Kidney (tissue), 13 donors: ENCODE measurements at regions not wholly inside any gene's neighbourhood (a gene's known extent, or its start where the extent isn't known, plus 50 kb on each side); places are given as distances from the start of the nearest gene placed in this dataset.

ENCODE experiments used
- DNase-seq, 5 donors: peaks; one replicate each; pipeline ENCODE4 v3.0.0-alpha.2; 2013 to 2020
- FAIRE-seq: peaks from 2 replicates; lab custom pipeline; 2012; peaks lifted over from hg19 to GRCh38; lab: Jason Lieb, UNC
- H3K27ac ChIP-seq, 2 donors: one replicate each; pipeline ENCODE4 v1.7.0; 2013; ENCODE audit warnings: low read depth in 2 of 2, low read length in 2 of 2, inconsistent platforms in 1 of 2
- H3K27me3 ChIP-seq: one replicate; pipeline ENCODE4 v1.7.1; 2013; ENCODE audit warnings: low read length, inconsistent platforms; ENCODE audit not compliant: control insufficient read depth, insufficient read depth
- H3K36me3 ChIP-seq, 3 donors: one replicate each; pipeline versions ENCODE4 v1.7.0 to v1.7.1; 2013; ENCODE audit warnings: low read length in 3 of 3, control low read depth in 1 of 3, inconsistent platforms in 1 of 3; ENCODE audit not compliant: insufficient read depth in 3 of 3, control insufficient read depth in 2 of 3
- H3K4me1 ChIP-seq, 3 donors: one replicate each; pipeline versions ENCODE4 v1.7.0 to v1.7.1; 2013; ENCODE audit warnings: low read length in 3 of 3, inconsistent platforms in 1 of 3, low read depth in 1 of 3; ENCODE audit not compliant: control insufficient read depth in 2 of 3, insufficient read depth in 2 of 3
- H3K4me3 ChIP-seq, 3 donors: one replicate each; pipeline versions ENCODE4 v1.7.0 to v1.8.1; 2013; ENCODE audit warnings: low read length in 3 of 3, control low read depth in 1 of 3, inconsistent platforms in 1 of 3
- H3K9ac ChIP-seq, 3 donors: one replicate each; pipeline versions ENCODE4 v1.7.0 to v1.7.1; 2013; ENCODE audit warnings: low read length in 3 of 3, control low read depth in 1 of 3, inconsistent platforms in 1 of 3
- H3K9me3 ChIP-seq, 3 donors: one replicate each; pipeline versions ENCODE4 v1.7.0 to v1.7.1; 2013; ENCODE audit warnings: low read length in 3 of 3, control low read depth in 1 of 3, inconsistent platforms in 1 of 3; ENCODE audit not compliant: control insufficient read depth in 2 of 3, insufficient read depth in 1 of 3
- CTCF ChIP-seq: IDR thresholded peaks from 3 replicates; pipeline ENCODE4 v1.5.1; 2012; ENCODE audit warnings: mild to moderate bottlenecking, moderate library complexity, borderline replicate concordance; ENCODE audit not compliant: insufficient read depth; ENCODE audit errors: extremely low read depth
- intact Hi-C: fragments of 100-400 bp; cut with DNase I; formaldehyde crosslinking; loops from one replicate; pipeline ENCODE4 v1.11.1; 2022
- donor health status: control.
- donor health status: control.
- donor health status: control.
- donor health status: control.
- donor health status: control.
- donor health status: DM: yes; HTN: yes; CAD: no.
- donor health status: Normal renal cell carcinoma (clear cell type).

DNA sequence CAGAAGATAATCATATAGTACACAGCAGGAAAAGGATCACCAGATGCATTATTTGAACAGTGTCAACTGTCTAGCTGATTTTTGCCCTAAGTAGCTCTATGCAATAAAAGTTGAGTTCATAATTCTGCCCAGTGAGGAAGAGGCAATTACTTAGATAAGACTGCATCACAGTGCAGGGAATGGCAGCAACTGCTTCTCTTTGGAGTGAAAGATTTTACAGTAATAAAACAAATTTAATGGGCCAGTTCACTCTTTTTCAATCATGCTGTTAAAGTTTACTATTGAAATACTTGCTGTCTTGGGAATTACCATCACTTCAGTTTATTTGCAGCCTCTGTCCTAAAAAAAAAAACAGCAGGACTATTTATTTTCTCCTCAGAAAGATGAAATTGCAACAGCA lies 907.9 kb downstream of the ANKRD7 start:
- peak in 2 of 5 donors; percentile 6 to 13 for DNase-seq
- Histone ChIP-seq H3K4me1 (no peaks in the 10 kb centered on the region), H3K36me3 (no peaks in the 10 kb centered on the region), H3K27ac (no peak overlapping the region), H3K4me3 (no peak overlapping the region), H3K27me3 (no peaks in the 10 kb centered on the region), H3K9ac (no peak overlapping the region), H3K9me3 (no peaks in the 10 kb centered on the region)
- FAIRE-seq: no peak
- TF ChIP-seq CTCF: no peak
- intact Hi-C loops: no loop called here

DNA sequence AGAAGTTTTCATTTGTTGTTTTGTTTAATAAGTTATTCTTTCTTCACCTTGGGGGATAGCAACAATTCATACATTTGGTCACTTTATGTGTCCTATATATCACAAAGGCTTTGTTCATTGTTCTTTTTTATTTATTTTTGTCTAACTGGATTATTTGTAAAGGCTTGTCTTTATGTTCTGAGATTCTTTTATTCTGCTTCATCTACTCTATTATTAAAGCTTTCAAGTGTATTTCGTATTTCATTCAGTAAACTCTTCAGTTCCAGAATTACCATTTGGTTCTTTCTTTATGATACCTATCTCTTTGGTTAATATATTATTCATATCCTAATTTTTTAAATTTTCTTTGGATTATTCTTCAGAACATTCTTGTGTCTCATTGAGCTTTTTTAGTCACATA lies 942.9 kb downstream of the ANKRD7 start:
- no peak overlapping the region for H3K9ac ChIP-seq
- H3K27ac ChIP-seq: no peak overlapping the region
- no peak for TF ChIP-seq CTCF
- no peaks in the 10 kb centered on the region for H3K27me3 ChIP-seq
- DNase-seq (no peak), FAIRE-seq (peak; percentile 46)
- peaks cover 0 to 5% (median 0%) of the 10 kb centered on the region in 3 donors for H3K9me3 ChIP-seq
- no peaks in the 10 kb centered on the region for H3K36me3 ChIP-seq
- no peaks in the 10 kb centered on the region for H3K4me1 ChIP-seq
- intact Hi-C loops: no loop called here
- H3K4me3 ChIP-seq: no peak overlapping the region

DNA sequence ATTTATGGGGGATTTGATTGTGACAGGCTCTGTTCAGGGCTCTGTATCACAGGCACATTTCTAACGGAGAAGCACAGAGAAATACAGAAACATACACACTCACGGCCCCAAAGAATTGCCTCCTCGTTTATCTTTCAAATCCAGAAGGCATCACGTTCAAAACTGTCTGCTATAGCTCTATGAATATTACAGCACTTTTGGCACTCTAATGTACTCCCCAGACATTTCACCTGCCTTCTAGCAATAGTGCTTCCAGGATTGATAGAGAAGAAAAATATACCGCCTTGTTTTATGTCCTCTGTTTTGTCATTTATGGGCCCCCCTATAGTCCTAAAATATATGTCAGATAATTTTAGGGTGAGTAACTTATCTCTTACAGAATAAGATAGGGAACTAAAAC lies 947.5 kb downstream of the ANKRD7 start:
- DNase-seq (no peak), FAIRE-seq (no peak)
- H3K27me3 ChIP-seq: no peaks in the 10 kb centered on the region
- H3K9ac ChIP-seq: no peak overlapping the region
- no peak overlapping the region for H3K4me3 ChIP-seq
- no peaks in the 10 kb centered on the region for H3K4me1 ChIP-seq
- no peaks in the 10 kb centered on the region for H3K36me3 ChIP-seq
- no peak overlapping the region for H3K27ac ChIP-seq
- intact Hi-C loops: no loop called here
- TF ChIP-seq CTCF: no peak
- peaks cover 0 to 5% (median 0%) of the 10 kb centered on the region in 3 donors for H3K9me3 ChIP-seq
